Uterus (tissue), 2 donors: ENCODE measurements at regions not wholly inside any gene's neighbourhood (a gene's known extent, or its start where the extent isn't known, plus 50 kb on each side); places are given as distances from the start of the nearest gene placed in this dataset.

ENCODE experiments used
- CTCF ChIP-seq, 4 experiments: fragments of 200-600 bp in 2 of 4; fragments of 450-650 bp in 2 of 4; sonication (generic) in 2 of 4; IDR thresholded peaks; one replicate each; pipeline ENCODE4 v1.5.1; 2016 to 2019; ENCODE audit warnings: antibody characterized with exemption in 4 of 4, mild to moderate bottlenecking in 2 of 4, moderate library complexity in 1 of 4
- POLR2A ChIP-seq, 2 donors: fragments of 450-650 bp; IDR thresholded peaks; one replicate each; pipeline ENCODE4 v1.6.1; 2016; ENCODE audit warnings: antibody characterized with exemption in 2 of 2, mild to moderate bottlenecking in 1 of 2, moderate library complexity in 1 of 2

DNA sequence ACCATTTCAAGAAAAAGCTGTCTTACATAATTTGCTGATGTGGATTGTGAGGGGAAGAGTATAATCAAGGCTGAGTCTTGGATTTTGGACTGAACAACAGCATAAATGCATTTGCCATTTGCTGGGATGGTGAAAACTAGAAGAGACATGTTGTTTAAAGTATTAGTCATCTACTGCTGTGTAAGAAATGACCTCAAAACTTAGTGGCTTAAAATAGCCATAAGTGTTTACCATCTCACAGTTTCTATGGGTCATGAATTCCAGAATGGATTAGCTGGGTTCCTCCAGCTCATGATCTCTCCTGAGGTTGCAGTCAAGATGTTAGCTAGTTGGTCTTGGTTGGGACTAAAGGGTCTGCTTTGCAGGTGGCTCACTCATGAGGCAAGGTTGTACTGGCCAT is 66.2 kb downstream of the SCN11A start:
- no peak for TF ChIP-seq CTCF (IDR thresholded peaks at IDR 0.05)
- no peak for TF ChIP-seq POLR2A (IDR thresholded peaks at IDR 0.05)
